Gastroesophageal sphincter (tissue), 3 donors: ENCODE measurements at regions not wholly inside any gene's neighbourhood (a gene's known extent, or its start where the extent isn't known, plus 50 kb on each side); places are given as distances from the start of the nearest gene placed in this dataset.

ENCODE experiments used
- EP300 ChIP-seq: sonication (generic); formaldehyde crosslinking; IDR thresholded peaks from one replicate; pipeline ENCODE4 v1.6.1; 2017; ENCODE audit warnings: antibody characterized with exemption, mild to moderate bottlenecking
- TF ChIP-seq, protein P1 (sequence below), 4 experiments: fragments of 200-600 bp in 2 of 4; fragments of 450-650 bp in 2 of 4; sonication (generic) in 1 of 4; IDR thresholded peaks; one replicate each; pipeline ENCODE4 v1.5.1; 2017 to 2019; ENCODE audit warnings: antibody characterized with exemption in 4 of 4, mild to moderate bottlenecking in 2 of 4, moderate library complexity in 2 of 4

- no peak for TF ChIP-seq EP300
- TF ChIP-seq, protein P1, sequence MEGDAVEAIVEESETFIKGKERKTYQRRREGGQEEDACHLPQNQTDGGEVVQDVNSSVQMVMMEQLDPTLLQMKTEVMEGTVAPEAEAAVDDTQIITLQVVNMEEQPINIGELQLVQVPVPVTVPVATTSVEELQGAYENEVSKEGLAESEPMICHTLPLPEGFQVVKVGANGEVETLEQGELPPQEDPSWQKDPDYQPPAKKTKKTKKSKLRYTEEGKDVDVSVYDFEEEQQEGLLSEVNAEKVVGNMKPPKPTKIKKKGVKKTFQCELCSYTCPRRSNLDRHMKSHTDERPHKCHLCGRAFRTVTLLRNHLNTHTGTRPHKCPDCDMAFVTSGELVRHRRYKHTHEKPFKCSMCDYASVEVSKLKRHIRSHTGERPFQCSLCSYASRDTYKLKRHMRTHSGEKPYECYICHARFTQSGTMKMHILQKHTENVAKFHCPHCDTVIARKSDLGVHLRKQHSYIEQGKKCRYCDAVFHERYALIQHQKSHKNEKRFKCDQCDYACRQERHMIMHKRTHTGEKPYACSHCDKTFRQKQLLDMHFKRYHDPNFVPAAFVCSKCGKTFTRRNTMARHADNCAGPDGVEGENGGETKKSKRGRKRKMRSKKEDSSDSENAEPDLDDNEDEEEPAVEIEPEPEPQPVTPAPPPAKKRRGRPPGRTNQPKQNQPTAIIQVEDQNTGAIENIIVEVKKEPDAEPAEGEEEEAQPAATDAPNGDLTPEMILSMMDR (IDR thresholded peaks at IDR 0.05) = no peak
These were observed 106.9 kb upstream of the RGPD4 start for GRCh38 chr2:107719836-107720235.
